ENCODE measurements at regions not wholly inside any gene's neighbourhood (a gene's known extent, or its start where the extent isn't known, plus 50 kb on each side); places are given as distances from the start of the nearest gene placed in this dataset.

DNA sequence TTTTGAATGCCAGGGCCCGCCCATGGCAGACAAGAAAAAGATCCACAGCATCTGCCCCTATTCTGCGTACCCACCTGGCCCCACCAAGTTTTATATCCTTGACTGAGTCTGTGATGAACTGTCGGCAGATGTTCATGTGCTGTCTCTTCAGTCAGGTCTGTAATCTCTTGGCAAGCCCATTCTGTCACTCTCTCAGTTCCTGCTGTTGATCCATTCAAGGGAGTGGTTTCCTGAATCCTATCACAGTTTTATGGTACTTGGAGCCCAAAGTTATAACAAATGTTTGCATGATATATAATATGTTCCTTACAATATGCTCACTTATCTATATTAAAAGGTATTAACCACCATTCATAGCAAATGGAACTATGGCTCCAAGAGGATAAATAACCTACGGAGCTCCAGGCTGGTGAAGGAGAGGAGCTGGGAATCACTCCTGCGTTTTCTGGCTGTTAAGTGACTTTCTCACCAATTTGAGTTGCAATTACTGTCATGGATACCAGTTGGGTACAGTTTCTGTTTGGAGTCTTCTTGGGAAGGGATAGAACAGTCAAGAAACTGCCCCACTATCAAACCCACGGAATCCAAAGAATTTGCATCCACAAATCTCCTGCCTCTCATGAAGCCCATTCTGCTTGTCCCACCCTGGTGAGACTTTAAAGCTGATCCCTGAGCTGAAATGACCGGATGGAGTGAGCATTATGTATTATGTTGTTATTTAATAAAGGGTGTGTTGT lies 103.4 kb upstream of the SPRY4 start:
- no peak for ATAC-seq
- TF ChIP-seq POLR2A (IDR thresholded peaks at IDR 0.05), result no peak
- TF ChIP-seq, protein P1, sequence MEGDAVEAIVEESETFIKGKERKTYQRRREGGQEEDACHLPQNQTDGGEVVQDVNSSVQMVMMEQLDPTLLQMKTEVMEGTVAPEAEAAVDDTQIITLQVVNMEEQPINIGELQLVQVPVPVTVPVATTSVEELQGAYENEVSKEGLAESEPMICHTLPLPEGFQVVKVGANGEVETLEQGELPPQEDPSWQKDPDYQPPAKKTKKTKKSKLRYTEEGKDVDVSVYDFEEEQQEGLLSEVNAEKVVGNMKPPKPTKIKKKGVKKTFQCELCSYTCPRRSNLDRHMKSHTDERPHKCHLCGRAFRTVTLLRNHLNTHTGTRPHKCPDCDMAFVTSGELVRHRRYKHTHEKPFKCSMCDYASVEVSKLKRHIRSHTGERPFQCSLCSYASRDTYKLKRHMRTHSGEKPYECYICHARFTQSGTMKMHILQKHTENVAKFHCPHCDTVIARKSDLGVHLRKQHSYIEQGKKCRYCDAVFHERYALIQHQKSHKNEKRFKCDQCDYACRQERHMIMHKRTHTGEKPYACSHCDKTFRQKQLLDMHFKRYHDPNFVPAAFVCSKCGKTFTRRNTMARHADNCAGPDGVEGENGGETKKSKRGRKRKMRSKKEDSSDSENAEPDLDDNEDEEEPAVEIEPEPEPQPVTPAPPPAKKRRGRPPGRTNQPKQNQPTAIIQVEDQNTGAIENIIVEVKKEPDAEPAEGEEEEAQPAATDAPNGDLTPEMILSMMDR (IDR thresholded peaks at IDR 0.05), result no peak
- Histone ChIP-seq H3K4me1 (no peaks in the 10 kb centered on the region), H3K4me3 (no peak overlapping the region), H3K27ac (no peak overlapping the region), H3K9me3 (no peaks in the 10 kb centered on the region), H3K36me3 (no peaks in the 10 kb centered on the region), H3K27me3 (no peaks in the 10 kb centered on the region)
- 84% methylated on average over 5 of the region's 7 CpGs for WGBS (ENCODE audit: insufficient coverage, low coverage, low lambda C conversion rate, missing lambda C conversion rate)
- no peak for DNase-seq
- intact Hi-C loops (cut with DNase I), result no loop called here

DNA sequence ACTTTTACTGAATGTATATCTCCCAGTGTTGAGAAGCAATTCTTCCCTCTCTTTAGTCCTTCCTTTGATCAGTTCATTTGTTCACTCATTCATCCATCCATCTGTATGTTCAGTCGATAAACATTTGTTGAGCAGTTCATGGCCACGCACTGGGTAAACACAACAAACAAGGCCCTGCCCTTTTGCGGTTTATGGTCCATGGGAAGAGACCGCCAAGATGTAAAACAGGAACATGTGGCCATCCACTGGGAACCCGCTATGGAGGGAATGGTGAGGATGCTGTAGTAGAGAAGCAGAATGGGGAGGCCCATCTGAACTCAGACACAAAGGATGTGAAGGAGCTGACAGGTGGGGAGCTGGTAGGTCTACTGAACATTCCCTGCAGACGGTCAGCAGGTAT lies 102.7 kb upstream of the SPRY4 start:
- H3K9me3 ChIP-seq, result no peaks in the 10 kb centered on the region
- no peak for DNase-seq
- no peak for ATAC-seq
- no peak overlapping the region for H3K4me3 ChIP-seq
- 88% methylated on average over 6 of the region's 6 CpGs for WGBS (ENCODE audit: insufficient coverage, low coverage, low lambda C conversion rate, missing lambda C conversion rate)
- intact Hi-C loops (cut with DNase I), result no loop called here
- H3K27me3 ChIP-seq, result no peaks in the 10 kb centered on the region
- no peak overlapping the region for H3K27ac ChIP-seq
- H3K4me1 ChIP-seq, result no peaks in the 10 kb centered on the region
- no peaks in the 10 kb centered on the region for H3K36me3 ChIP-seq
- no peak for TF ChIP-seq POLR2A (IDR thresholded peaks at IDR 0.05)
- TF ChIP-seq, protein P1 (IDR thresholded peaks at IDR 0.05), result no peak

DNA sequence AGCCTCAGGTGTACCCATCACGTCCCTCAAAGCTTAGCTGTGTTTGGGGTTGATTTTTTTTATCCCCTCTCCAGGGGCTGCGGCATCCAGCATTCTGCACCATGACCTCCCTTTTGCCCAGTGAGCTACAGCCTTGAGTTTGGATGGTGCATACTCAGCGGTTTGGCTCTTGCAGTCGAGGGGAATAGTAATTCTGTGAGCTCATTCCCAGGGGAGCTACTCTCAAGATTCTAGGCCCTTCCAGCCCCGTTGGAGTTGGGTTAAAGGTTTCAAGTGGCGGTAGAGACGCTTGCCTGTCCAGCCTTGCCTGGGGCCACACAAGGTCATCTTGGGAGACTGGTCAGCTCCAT lies 102.2 kb upstream of the SPRY4 start:
- DNase-seq (no peak), ATAC-seq (peak in 1 of 4 donors; percentile 10)
- peak overlapping the region in 1 of 3 donors; percentile 24 for H3K27ac ChIP-seq
- WGBS (ENCODE audit: insufficient coverage, low coverage, low lambda C conversion rate, missing lambda C conversion rate), result 63% methylated on average over 5 of the region's 7 CpGs
- intact Hi-C loops (cut with DNase I), result no loop called here
- no peaks in the 10 kb centered on the region for H3K27me3 ChIP-seq
- no peaks in the 10 kb centered on the region for H3K4me1 ChIP-seq
- no peak overlapping the region for H3K4me3 ChIP-seq
- H3K9me3 ChIP-seq, result no peaks in the 10 kb centered on the region
- TF ChIP-seq POLR2A (IDR thresholded peaks at IDR 0.05), result no peak
- TF ChIP-seq, protein P1 (IDR thresholded peaks at IDR 0.05), result no peak
- no peaks in the 10 kb centered on the region for H3K36me3 ChIP-seq

DNA sequence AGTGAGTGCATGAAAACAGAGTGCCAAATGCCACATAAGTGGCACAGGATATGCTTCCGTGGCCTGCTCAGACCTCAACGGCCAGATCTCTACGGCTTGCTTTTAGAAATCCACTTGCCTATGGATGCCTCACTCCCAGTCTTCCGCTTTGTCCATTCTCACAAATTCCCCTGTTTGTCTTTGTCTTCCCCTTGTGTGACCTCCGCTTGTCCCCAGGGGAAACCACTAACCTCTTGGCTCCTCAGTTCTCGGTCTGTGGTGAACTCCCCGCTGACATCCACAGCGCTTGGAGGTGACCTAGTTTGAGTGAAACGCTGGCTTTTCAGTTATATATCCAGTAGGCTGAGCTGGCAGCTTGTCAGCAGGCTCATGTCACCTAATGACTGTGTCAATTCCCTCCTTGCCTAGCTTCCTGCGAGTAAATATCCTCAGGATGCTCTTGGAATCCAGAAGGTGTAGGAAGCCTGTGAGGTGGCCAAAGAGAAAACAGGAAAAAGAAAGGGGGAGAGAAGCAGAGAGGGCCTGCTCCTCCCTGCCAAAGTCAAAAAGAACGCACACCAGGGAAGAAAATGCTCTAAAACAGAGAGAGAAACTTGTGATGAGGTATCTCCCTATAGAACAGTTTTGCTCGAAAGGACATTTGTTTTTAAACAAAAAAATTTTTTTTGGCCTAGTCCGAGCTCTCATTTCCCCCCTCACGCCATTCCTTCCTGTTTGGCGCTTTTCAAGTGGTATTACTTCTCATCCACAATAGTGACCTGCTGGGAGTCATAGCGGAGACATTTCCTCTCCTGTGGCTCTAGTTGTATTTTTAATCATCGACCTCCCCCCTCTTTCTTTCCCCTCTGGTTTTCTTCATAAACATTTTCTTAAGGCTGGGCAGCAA lies 101.6 kb upstream of the SPRY4 start:
- Histone ChIP-seq H3K27me3 (no peaks in the 10 kb centered on the region), H3K4me1 (peaks cover 0 to 3% (median 0%) of the 10 kb centered on the region in 4 donors), H3K9me3 (no peaks in the 10 kb centered on the region), H3K27ac (peak overlapping the region in 1 of 3 donors; percentile 24), H3K36me3 (no peaks in the 10 kb centered on the region), H3K4me3 (no peak overlapping the region)
- intact Hi-C loops (cut with DNase I), result no loop called here
- 58% methylated on average over 14 of the region's 17 CpGs for WGBS (ENCODE audit: insufficient coverage, low coverage, low lambda C conversion rate, missing lambda C conversion rate)
- DNase-seq, result peak in 1 of 3 donors; percentile 45
- no peak for TF ChIP-seq POLR2A (IDR thresholded peaks at IDR 0.05)
- TF ChIP-seq, protein P1 (IDR thresholded peaks at IDR 0.05), result no peak
- ATAC-seq, result peak; percentile 44 to 74 (median 60)

All from right lobe of liver (tissue), 6 donors.